ENCODE measurements at regions not wholly inside any gene's neighbourhood (a gene's known extent, or its start where the extent isn't known, plus 50 kb on each side); places are given as distances from the start of the nearest gene placed in this dataset.

- DNase-seq (ENCODE audit: low spot score in 2 of 2), result no peak
- intact Hi-C loops (cut with DNase I; ENCODE audit: low total_unique reads), result no loop called here
- 86 to 92% methylated on average over 10 of the region's 10 CpGs for WGBS, 2 donors
- no peak for TF ChIP-seq CTCF (IDR thresholded peaks at IDR 0.05)
- TF ChIP-seq POLR2A (IDR thresholded peaks at IDR 0.05), result no peak
- H3K4me3 ChIP-seq (ENCODE audit: low read depth, poor library complexity, severe bottlenecking), result no peak overlapping the region
These were observed 149.9 kb upstream of the COPS8 start for GRCh38 chr2:236935631-236936445.

GRCh38 chr2:236936446-236936940 is 149.2 kb upstream of the COPS8 start:
- TF ChIP-seq CTCF (IDR thresholded peaks at IDR 0.05) (no peak), POLR2A (IDR thresholded peaks at IDR 0.05) (no peak)
- no peak for DNase-seq (ENCODE audit: low spot score in 2 of 2)
- H3K4me3 ChIP-seq (ENCODE audit: low read depth, poor library complexity, severe bottlenecking), result no peak overlapping the region
- intact Hi-C loops (cut with DNase I; ENCODE audit: low total_unique reads), result no loop called here
- WGBS, 2 donors, result 62 to 77% methylated on average over 7 of the region's 7 CpGs

- TF ChIP-seq CTCF (IDR thresholded peaks at IDR 0.05) (no peak), POLR2A (IDR thresholded peaks at IDR 0.05) (no peak)
- intact Hi-C loops (cut with DNase I; ENCODE audit: low total_unique reads), result no loop called here
- no peak overlapping the region for H3K4me3 ChIP-seq (ENCODE audit: low read depth, poor library complexity, severe bottlenecking)
- WGBS, 2 donors, result 58 to 64% methylated on average over 3 of the region's 3 CpGs
- no peak for DNase-seq (ENCODE audit: low spot score in 2 of 2)
These were observed 147.6 kb upstream of the COPS8 start for GRCh38 chr2:236938126-236938525.

GRCh38 chr2:236939271-236939670 is 146.4 kb upstream of the COPS8 start:
- 87 to 100% methylated on average over 2 of the region's 2 CpGs for WGBS, 2 donors
- peak in 1 of 2 donors; percentile 3 for DNase-seq (ENCODE audit: low spot score in 2 of 2)
- no peak overlapping the region for H3K4me3 ChIP-seq (ENCODE audit: low read depth, poor library complexity, severe bottlenecking)
- intact Hi-C loops (cut with DNase I; ENCODE audit: low total_unique reads), result no loop called here
- no peak for TF ChIP-seq CTCF (IDR thresholded peaks at IDR 0.05)
- no peak for TF ChIP-seq POLR2A (IDR thresholded peaks at IDR 0.05)

GRCh38 chr2:236939721-236940231 is 145.9 kb upstream of the COPS8 start:
- no peak overlapping the region for H3K4me3 ChIP-seq (ENCODE audit: low read depth, poor library complexity, severe bottlenecking)
- DNase-seq (ENCODE audit: low spot score in 2 of 2), result peak in 1 of 2 donors; percentile 10
- 60 to 82% methylated on average over 11 of the region's 11 CpGs for WGBS, 2 donors
- intact Hi-C loops (cut with DNase I; ENCODE audit: low total_unique reads), result no loop called here
- no peak for TF ChIP-seq POLR2A (IDR thresholded peaks at IDR 0.05)
- TF ChIP-seq CTCF (IDR thresholded peaks at IDR 0.05), result no peak
